ENCODE measurements at regions not wholly inside any gene's neighbourhood (a gene's known extent, or its start where the extent isn't known, plus 50 kb on each side); places are given as distances from the start of the nearest gene placed in this dataset.
A peak's percentile ranks its signal among the peaks of the same experiment; 100 is the strongest.

DNA sequence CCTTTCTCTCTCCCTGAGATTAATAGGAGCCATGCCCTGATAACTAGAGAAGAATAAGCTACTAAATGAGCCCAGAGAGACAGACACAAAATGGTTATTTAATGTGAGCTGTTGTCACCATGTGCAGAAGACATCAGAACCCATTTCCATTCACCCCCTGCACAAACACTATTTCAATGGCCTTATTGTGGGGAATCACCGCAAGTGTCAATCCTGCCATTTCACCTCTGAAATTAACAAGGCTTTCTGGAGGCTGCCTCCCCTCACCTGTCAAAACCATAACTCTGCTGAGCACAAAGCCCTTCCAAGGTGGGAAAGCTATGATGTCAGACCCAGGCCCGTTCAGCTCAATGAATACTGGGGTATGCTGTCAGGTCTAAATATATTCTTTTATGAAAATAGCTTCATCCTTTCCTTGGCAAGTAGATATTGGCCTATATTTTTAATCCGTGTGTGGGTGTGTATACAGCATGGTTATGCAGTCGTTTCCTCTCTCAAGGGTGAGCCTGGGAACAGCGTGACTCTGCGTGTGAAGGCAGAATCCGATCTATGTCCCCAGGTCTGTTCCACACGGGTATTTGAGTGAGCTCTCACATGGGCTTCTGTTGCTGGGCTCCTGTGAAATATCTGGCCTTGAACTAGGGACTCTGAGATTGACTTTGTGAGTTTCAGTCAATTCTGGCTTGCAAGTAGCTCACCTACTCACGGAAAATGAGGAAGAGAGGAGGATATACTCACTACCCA, 266.3 kb downstream of the FBXW7 start:
- DNase-seq (ENCODE audit: low spot score): no peak

DNA sequence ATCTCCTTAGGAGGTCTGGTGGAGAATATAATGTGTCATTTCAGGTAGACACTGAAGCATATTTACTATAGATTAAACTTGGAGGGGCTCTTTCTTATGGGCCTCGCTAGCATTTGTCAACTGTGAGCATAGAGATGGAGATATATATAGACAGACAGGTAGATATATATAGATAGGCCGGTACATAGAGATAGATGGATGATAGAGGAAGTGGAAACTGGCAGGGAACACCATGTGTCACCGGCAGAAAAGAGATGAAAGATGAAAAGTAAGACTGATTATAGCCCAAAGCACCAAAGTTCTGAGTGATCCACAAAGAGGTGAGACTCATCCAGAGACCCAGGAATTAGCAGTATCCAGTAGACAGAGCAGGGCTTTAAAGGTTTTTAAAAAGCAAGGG, 268.1 kb downstream of the FBXW7 start:
- DNase-seq (ENCODE audit: low spot score): no peak

DNA sequence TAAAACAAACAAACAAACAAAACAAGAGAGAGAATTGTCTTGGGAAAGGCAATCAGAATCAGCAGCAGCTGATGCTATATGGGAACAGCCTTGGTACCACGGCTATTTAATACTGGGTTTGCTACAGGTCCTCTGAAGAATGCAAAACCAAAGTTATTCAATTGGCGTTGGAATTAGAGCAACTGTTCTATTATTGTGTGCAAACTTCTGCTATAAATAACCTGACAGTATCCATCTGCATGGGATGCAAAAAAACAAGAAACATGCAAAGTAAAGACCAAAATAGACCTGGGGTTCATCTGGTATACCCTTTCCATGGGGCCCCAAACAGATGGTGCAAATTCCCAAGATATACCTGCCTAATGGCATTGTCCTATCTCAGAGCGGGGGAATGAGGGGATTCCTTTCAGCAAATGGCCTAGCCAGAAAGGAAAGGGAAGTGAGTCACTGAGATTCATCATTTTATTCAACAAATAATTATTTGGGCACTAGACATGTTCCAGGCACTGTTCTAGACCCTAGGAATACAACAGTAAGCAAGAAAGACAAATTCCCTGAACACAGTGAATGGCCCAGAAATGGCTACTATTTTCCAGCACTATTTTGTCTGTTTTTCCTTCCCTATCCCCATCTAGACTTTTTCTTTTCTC, 268.9 kb downstream of the FBXW7 start:
- no peak for DNase-seq (ENCODE audit: low spot score)

DNA sequence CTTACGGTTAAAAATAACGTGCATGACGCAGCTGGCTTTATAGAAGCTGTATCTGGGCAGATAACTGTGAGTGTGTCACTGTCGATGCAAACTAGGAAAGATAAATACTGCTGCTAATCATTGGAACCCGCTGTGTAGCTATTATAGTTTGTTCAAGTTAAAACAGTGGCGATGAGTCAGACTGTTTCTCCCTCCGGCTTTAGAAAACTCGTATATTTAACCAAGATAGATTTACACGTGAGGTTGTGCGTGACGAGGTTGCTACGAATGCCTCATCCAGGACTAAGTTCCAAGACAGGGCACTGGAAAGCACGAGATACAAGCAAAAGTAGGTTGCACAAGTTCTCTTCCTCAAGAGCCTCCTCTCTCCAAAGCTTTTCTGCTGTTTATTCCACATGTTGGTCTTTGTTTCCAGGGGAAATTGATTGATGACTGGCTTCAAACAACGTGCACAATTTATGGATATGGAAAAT, 270.7 kb downstream of the FBXW7 start:
- DNase-seq (ENCODE audit: low spot score): peak; percentile 79

DNA sequence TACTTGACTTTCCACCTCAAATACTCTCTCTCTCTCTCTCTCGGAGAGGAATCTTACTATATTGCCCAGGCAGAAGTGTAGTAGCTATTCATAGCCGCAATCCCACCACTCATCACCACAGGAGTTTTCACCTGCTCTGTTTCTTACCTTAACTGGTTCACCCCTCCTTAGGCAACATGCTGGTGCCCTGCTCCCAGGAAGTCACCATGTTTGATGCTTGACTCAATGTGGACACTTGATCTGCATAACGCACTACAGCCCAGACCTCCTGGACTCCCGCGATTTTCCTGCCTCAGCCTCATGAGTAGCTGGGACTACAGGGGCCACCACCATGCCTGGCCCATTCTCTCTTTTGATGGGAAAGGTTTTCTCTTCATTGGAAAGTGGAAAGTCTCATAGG, 271.8 kb downstream of the FBXW7 start:
- no peak for DNase-seq (ENCODE audit: low spot score)

DNA sequence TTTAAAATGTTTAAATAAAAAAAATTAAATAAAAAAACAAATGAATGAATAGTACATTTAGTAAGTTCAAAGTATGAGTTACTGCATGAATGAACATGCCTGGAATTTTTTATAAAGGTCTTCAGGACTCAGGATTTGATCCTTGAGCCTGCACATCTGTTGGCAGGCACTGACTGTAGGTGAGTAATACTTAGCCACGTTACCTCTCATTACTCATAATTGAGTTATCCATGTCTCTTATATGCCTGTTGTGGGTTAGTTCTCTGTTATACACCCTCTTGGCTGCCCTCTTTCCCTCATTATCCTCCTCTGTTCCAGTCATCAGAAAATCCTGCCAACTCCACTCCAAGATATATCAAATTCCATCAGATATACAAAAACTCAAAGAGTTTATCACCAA, 276.0 kb downstream of the FBXW7 start:
- peak; percentile 96 for DNase-seq (ENCODE audit: low spot score)

DNA sequence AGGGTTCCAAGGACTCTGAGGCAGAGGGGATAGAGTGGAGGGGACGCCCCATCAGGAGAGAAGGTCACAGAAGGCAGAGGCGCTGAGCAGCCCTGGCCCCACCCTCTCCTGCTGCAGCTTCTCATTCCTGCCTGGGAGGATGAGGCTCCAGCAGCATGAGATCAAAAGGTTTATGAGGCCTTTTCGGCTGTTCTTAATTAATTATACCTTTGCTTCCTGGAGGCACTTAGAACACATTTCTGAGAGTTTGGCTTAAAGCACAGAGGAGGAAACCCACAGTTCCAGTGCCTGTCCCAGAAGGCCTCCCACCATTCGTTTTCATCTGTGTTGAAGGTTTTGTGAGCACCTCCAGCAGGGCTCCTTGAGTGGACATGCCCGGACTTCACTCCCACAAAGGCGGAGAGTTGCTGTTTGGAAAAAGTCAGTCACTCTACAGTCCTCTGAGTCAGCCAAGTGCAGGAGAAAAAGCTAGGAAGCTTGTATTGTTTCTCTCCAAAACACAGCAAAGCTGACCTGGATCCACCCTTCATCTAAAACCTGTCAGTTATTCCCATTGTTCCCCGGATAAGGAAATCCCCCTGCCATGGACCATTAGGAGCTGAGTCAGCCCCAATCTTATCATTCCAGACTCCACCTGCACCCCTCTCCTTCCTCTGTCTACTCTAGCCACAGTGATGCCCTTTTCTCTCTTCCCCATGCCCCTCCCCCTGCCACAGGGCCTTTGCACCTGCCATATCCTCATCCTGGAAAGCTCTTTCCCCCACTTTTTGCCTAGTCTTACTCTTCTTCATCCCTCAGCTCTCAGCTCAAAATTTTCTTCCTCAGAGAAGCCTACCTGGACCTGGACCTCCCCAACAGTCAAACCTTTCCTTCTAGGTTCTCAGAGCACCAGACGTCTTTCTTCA, 276.8 kb downstream of the FBXW7 start:
- DNase-seq (ENCODE audit: low spot score): peak; percentile 97

DNA sequence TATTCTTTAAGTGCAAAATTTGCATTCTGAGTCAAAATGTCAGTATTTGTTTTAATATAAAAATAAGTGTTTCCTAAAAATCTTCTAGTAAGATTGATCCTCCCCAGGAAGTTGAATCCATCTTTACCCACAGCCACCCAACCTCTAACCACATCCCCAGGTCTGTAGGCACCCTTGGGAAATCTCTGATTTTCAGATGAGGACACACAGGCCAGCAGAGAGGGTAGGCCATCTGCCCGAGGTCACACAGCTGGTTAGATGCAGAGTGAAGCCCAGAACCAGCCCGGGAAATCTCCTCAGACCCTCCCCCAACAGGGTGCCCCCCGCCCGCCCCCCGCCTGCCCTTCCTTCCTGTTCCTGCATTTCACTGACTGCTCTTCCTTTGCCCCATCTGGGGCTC, 277.5 kb downstream of the FBXW7 start:
- DNase-seq (ENCODE audit: low spot score): no peak

DNA sequence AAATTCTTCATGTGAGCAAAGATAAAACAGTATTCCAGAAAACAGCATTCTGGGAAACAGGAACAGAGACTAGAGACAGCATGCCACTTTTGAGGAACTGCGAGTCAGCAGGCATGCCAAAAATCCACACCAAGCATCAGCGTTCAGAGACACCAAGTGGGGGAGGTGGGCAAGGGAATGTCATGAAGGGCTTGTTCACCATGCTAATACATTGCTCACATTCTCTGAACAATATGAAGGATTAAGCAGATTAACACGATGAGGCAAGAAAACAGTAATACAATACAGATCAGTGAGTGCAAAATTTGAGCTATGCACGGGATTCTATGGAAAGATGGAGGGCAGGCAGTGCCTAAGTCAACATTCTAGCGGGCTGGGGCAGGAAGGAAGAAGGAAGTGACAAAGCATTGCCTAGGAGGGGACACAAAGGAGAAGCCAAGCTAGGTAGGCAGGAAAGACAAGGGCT, 278.3 kb downstream of the FBXW7 start:
- peak; percentile 83 for DNase-seq (ENCODE audit: low spot score)

DNA sequence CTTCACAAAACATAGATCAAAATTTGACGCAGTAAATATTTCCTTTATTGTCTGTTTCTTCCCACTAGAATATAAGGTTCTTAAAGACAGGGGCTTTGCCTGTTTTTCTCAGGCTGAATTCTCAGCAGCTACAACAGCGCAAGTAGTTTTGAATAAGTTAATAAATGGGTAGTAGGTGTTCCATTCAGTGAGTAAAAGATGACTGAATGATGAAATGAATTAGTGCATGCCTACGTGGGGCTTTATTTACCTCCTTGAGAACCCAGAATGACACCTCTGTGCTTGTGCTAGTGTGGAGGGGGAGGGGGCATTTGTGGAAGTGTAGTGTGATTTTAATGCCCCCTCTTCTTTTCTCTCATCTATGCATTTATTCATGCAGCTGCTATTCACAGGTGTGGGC, 278.9 kb downstream of the FBXW7 start:
- peak; percentile 53 for DNase-seq (ENCODE audit: low spot score)

DNA sequence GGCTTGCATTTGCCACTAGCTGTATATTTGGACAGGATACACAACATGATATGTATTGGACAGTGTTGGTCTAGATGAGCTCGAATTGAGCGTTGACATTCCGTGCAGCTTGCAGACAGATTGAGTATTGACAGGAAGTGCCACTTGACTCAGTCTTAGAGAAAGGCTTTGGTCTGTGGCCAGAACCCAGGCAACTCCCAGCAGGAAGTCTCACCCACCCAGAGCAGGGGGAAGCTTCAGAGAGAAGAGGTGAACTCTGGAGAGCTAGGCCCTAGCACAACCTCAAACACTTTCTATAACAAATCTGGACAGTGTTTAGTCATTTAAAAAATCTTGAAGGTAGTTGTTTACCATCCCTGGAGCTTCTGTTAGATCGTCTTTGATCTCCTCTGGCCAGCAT, 280.5 kb downstream of the FBXW7 start:
- DNase-seq (ENCODE audit: low spot score): peak; percentile 72

DNA sequence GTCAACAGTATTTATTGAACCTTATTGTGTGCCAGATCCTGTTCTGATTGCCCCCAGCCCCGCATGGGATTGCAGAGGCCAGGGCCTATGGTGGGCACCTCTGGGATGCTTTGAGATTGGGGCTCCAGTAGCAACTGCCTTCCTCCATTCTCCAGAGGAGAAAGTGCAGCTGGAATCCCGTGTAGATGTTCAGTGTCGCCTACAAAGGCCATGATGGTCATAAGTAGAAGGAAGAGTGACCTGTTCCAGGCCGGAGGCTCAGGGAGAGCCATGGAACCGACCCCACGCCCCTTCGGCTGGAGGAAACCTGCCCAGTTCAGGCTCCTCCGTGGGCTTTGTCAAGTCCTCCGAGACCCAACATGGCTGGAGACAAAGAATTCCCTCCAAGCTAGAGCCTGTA, 287.5 kb downstream of the FBXW7 start:
- no peak for DNase-seq (ENCODE audit: low spot score)

DNA sequence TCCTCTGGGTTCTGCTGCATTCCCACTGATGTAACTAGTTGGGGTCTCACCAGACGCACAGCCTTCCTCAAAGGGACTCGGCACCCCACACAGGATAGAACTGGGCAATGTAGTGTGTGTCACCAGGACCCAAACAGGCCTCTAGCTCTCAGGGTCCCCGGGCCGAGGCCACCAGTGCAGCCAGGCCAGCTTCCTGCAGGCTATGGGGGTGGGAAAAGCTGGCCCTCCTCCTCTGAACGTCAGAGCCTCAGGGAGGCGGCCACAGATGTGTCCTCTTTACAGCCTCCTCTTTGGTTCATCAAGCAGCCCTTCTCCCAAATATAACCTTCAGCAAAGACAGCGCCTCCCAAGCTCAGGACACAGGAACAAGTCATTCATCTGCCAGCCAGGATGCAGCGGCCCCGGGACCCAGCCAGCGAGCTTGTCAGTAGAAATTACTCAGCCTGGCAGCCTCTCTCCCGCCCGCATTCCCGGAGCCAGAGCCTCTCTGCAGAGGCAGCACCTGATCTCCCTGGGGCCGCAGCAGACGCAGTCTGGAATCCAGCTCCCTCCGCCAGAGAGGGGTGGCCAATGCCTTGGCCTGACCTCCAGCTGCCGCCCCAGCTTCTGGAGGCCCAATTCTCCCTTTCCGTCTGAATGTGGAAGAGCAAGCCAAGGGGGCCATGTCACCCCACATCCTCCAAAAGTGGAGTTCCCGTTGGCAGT, 288.5 kb downstream of the FBXW7 start:
- peak; percentile 13 for DNase-seq (ENCODE audit: low spot score)

DNA sequence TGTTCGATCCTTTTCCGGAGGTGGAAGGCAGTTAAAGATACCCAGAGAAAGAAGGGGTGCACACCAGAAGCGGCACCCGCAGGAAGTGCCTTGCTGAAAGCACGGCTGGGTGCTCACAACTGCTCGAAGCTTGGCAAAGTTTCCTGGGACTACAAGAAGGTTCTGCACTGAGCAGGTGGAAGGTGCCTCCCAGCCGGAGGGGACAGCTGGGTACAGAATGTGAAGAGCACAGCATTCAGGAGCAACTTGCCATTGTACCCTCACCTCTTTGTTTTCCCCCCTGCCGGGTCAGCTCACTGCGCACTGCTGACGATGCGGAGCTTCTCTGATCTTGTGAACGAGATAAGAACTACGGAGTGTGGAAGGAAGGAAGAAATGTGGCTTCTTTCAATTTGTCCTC, 289.2 kb downstream of the FBXW7 start:
- no peak for DNase-seq (ENCODE audit: low spot score)

DNA sequence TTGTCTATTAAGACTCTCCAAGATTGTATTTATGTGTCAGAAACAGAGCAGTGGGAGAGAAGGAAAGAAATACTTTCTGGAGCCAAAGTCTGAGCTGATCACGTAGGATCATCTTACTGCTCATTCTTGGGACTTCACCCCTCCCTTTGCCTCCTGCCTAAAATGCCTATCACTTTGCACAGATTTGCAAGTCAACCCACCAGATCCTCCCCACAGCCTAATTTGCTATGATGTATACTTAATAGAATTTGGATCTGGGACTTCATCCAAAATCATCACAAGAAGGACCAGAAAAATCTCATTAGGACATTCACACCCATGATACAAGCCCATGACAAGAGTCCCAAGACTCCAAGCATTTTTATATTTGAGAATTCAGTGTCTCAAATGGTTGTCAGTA, 290.2 kb downstream of the FBXW7 start:
- DNase-seq (ENCODE audit: low spot score): no peak

DNA sequence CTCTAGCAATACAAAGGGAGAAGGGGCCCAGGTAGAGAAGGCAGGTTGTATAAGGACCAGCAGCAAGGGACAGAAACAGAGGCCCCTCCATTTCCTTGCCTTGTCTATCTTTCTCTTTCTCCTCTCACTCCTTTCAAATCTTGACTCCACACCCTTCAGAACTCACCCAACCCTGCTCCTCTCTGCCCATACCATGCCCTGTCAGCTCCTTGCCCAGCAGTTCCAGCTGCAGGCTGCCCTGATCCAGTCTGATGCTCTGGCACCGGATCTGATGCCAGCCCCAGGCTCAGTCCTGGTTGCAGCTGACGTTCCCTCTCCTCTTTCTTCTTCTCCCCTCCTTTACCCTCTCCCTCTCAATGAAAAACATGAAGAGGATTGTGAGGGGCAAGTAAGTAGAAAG, 291.2 kb downstream of the FBXW7 start:
- no peak for DNase-seq (ENCODE audit: low spot score)

DNA sequence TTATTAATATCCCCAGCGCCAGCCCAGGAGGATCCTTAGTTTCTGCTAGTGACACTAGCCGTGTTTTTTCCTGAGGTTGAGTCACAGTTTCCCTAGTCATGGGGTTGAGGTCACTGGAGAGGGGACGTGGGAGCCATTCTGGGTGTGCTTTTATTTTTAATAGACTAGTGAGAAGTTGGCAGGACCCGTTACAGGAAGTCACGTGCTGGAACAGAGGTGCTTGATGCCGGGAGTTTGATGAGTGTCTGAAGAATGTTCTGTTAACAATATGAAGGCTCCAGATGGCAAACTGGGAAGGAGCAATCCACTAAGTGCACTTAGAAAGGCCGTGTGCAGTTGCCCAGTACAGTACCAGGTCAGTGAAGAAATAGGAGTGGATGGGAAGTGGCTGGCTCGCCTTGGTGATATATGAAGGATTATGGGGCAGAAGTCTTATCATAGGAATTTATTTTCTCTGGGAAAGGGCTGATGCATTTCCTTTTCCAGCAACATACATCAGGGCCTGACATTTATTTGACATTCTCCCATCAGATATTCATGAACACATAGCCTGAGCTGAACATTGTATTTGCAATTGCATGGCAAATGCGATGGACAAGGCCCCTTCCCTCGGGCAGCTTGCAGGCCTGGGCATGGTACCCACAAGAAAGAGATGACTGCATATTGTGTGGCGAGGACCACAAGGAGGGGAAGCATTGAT, 291.8 kb downstream of the FBXW7 start:
- DNase-seq (ENCODE audit: low spot score): peak; percentile 21

DNA sequence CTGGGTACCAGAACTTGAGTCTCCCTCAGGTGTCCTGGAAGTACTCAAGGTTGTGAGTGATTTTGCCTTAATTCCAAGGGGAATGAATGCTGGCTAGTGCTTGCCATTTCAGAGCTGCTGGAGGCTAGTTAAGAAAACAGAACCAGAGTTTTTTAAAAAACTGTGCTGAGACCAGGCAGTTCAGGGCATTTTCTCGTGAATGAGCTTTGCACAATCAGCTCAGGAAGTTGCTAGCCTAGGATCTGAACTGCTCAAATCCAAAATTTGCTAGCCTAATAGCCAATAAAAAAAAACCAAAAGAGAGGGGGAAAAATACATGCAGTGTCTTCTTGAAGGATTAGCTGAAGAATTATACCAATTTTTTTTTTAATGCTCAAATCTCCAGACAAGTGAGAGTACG, 292.7 kb downstream of the FBXW7 start:
- no peak for DNase-seq (ENCODE audit: low spot score)

DNA sequence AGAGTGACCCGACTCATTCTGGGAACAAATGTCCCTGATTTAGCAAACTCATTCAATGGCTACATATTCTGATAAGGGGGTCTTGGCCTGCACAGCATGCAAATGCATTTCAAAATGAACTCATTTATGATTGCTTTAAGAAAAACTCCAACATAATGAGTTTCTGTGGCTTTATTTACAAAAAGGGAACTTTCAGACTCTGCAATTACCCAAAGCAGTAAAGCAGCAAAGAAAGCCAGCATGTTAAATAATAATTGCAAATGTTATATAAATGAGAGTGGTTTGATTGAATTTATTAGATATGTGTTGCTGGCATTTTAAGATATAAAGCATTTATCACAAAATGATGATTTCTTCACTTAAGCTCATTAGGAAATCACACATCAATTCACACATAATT, 295.7 kb downstream of the FBXW7 start:
- DNase-seq (ENCODE audit: low spot score): no peak

DNA sequence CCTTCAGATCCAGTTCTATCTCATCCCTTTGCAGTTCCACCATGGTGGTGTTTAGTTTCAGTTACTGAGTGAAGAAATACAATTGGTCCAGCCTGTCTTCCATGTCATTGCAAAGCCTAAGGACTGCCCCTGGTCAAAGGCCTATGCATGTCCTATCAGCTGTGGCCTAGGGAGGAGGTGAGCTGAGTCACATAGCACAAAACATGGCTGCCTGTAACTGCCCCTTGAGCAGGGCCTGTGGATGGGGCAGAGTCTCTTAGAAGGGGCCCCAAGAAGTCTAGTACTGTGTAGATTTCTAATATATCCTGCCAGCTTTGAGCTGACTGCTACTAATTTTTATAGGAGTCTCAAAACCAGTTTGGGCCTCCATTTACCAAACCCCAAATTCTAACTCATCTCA, 296.7 kb downstream of the FBXW7 start:
- DNase-seq (ENCODE audit: low spot score): no peak

DNA sequence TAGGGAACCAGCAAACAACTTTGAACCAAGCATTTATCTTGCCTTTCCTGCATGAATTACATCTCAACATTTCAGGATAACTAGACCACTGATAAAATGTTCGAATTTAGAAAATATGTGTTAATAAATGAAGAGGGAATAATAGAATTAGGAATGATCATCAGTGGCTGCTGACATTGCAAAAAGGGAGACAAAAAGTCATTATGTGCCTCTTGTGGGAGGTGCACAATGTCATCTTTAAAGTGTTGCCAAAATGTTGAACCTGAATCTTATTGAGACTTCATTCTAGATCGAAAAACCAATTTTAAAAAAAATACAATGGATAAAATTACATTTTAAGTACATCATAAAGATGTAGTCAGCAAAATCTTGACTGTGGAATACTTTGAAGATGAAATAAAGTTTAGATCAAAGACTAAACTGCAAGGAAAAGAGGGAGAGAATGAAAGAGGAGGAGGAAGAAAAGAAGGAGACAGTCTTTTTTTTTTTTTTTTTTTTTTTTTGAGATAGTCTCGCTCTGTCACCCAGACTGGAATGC, 299.3 kb downstream of the FBXW7 start:
- DNase-seq (ENCODE audit: low spot score): no peak
